Loucy (cell line): ENCODE measurements at regions not wholly inside any gene's neighbourhood (a gene's known extent, or its start where the extent isn't known, plus 50 kb on each side); places are given as distances from the start of the nearest gene placed in this dataset.

Source experiments
- H2AFZ ChIP-seq: fragments of 200-600 bp; sonication (generic); 2 replicates; pipeline ENCODE4 v1.6.0; 2016; ENCODE audit warnings: antibody characterized with exemption, mild to moderate bottlenecking, low read length, moderate library complexity
- H3F3A ChIP-seq: fragments of 200-600 bp; 2 replicates; pipeline ENCODE4 v1.6.0; 2016; ENCODE audit warnings: antibody characterized with exemption, low read depth, mild to moderate bottlenecking
- H3K27me3 ChIP-seq: fragments of 200-600 bp; sonication (generic); 2 replicates; pipeline ENCODE4 v1.6.1; 2014; ENCODE audit warnings: low read length, mild to moderate bottlenecking; ENCODE audit not compliant: insufficient read depth, poor library complexity, severe bottlenecking
- H3K36me3 ChIP-seq: fragments of 200-600 bp; sonication (generic); 2 replicates; pipeline ENCODE4 v1.6.1; 2016; ENCODE audit warnings: low read length; ENCODE audit not compliant: insufficient read depth
- H3K4me1 ChIP-seq: fragments of 200-600 bp; sonication (generic); 2 replicates; pipeline ENCODE4 v1.5.1; 2014; ENCODE audit warnings: low read length, mild to moderate bottlenecking; ENCODE audit not compliant: insufficient read depth, poor library complexity, severe bottlenecking
- H3K4me2 ChIP-seq: fragments of 200-600 bp; sonication (generic); 2 replicates; pipeline ENCODE4 v1.6.0; 2014; ENCODE audit warnings: antibody characterized with exemption, low read length, low read depth, mild to moderate bottlenecking; ENCODE audit not compliant: poor library complexity, severe bottlenecking
- H3K4me3 ChIP-seq: fragments of 200-600 bp; sonication (generic); 2 replicates; pipeline ENCODE4 v1.5.1; 2014; ENCODE audit warnings: low read length, mild to moderate bottlenecking, mixed read lengths; ENCODE audit not compliant: poor library complexity, severe bottlenecking
- H3K79me2 ChIP-seq: fragments of 200-600 bp; sonication (generic); 2 replicates; pipeline ENCODE4 v1.6.1; 2014; ENCODE audit warnings: low read length; ENCODE audit not compliant: insufficient read depth
- H3K9ac ChIP-seq: fragments of 200-600 bp; sonication (generic); 2 replicates; pipeline ENCODE4 v1.6.0; 2014; ENCODE audit warnings: mild to moderate bottlenecking, low read depth, low read length, moderate library complexity; ENCODE audit not compliant: poor library complexity, severe bottlenecking
- H3K9me2 ChIP-seq: fragments of 200-600 bp; sonication (generic); replicated peaks from 2 replicates; pipeline ENCODE4 v1.6.1; 2016; ENCODE audit warnings: low read depth, low read length, mixed read lengths
- H3K9me3 ChIP-seq: fragments of 200-600 bp; sonication (generic); 2 replicates; pipeline ENCODE4 v1.6.1; 2014; ENCODE audit warnings: mild to moderate bottlenecking, antibody characterized with exemption, low read length, low read depth; ENCODE audit not compliant: insufficient read depth
- H4K20me1 ChIP-seq: fragments of 200-600 bp; sonication (generic); 2 replicates; pipeline ENCODE4 v1.6.0; 2014; ENCODE audit warnings: antibody characterized with exemption, low read length, mild to moderate bottlenecking; ENCODE audit not compliant: insufficient read depth, poor library complexity, severe bottlenecking
- EZH2phosphoT487 ChIP-seq: fragments of 200-600 bp; IDR thresholded peaks from 2 replicates; pipeline ENCODE4 v1.6.1; 2018; ENCODE audit warnings: antibody characterized with exemption, mild to moderate bottlenecking, moderate library complexity, borderline replicate concordance
- TF ChIP-seq, protein P1 (sequence below): fragments of 200-600 bp; sonication (generic); conservative IDR thresholded peaks from 2 replicates; pipeline ENCODE4 v1.5.1; 2014; ENCODE audit warnings: mild to moderate bottlenecking, antibody characterized with exemption, low read length

DNA sequence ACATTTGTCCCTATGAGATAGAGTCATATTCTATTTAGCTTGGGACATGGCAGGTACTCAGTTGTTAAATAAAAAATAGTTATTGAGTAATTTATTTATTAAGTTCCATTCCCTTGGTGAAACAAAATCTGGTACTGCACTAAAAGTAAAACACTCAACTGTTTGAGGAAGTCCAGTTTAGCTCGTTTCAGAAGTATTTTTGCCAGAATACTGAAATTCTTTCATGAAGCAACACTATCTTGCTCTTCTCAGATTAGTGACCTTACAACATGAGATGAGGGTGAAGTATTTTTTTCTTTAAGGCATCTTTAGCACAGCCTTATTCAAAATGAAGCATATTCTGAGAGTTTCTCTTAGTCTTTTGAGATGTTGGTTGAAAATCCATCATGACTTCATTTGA is 106.0 kb downstream of the ZNF365 start:
- H3K9me3 ChIP-seq: no peaks in the 10 kb centered on the region
- H3K27me3 ChIP-seq: no peaks in the 10 kb centered on the region
- H2AFZ ChIP-seq: no peak overlapping the region
- H3K4me2 ChIP-seq: no peak overlapping the region
- no peaks in the 10 kb centered on the region for H3K9me2 ChIP-seq
- no peak overlapping the region for H3K9ac ChIP-seq
- no peaks in the 10 kb centered on the region for H3K79me2 ChIP-seq
- H3K36me3 ChIP-seq: no peaks in the 10 kb centered on the region
- no peaks in the 10 kb centered on the region for H4K20me1 ChIP-seq
- H3K4me3 ChIP-seq: no peak overlapping the region
- no peaks in the 10 kb centered on the region for H3K4me1 ChIP-seq
- TF ChIP-seq, protein P1, sequence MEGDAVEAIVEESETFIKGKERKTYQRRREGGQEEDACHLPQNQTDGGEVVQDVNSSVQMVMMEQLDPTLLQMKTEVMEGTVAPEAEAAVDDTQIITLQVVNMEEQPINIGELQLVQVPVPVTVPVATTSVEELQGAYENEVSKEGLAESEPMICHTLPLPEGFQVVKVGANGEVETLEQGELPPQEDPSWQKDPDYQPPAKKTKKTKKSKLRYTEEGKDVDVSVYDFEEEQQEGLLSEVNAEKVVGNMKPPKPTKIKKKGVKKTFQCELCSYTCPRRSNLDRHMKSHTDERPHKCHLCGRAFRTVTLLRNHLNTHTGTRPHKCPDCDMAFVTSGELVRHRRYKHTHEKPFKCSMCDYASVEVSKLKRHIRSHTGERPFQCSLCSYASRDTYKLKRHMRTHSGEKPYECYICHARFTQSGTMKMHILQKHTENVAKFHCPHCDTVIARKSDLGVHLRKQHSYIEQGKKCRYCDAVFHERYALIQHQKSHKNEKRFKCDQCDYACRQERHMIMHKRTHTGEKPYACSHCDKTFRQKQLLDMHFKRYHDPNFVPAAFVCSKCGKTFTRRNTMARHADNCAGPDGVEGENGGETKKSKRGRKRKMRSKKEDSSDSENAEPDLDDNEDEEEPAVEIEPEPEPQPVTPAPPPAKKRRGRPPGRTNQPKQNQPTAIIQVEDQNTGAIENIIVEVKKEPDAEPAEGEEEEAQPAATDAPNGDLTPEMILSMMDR: no peak
- TF ChIP-seq EZH2phosphoT487: no peak
- H3F3A ChIP-seq: no peaks in the 10 kb centered on the region

DNA sequence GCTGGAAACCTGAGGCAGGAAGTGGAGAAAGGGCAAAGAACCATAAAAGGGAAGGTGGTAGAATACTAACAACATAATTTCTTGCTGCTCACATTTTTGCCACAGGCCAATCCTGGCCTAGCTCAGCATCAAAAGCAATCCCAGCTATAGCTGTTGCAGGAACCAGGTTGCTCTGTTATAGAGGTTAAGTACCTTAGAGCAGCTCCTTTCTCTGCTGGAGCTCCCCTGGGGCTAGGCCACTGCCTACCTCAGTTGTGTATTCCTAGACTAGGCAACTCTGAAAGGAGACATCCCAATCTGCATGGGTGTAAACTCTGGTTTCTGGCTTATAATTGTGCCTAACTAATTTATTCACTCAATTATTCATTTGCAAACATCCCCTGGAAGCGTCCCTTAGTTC is 108.4 kb downstream of the ZNF365 start:
- H3F3A ChIP-seq: no peaks in the 10 kb centered on the region
- no peaks in the 10 kb centered on the region for H3K36me3 ChIP-seq
- no peak overlapping the region for H3K9ac ChIP-seq
- no peaks in the 10 kb centered on the region for H3K9me3 ChIP-seq
- H3K79me2 ChIP-seq: no peaks in the 10 kb centered on the region
- no peaks in the 10 kb centered on the region for H3K27me3 ChIP-seq
- H3K4me1 ChIP-seq: no peaks in the 10 kb centered on the region
- H4K20me1 ChIP-seq: no peaks in the 10 kb centered on the region
- H3K4me3 ChIP-seq: no peak overlapping the region
- no peak overlapping the region for H2AFZ ChIP-seq
- no peaks in the 10 kb centered on the region for H3K9me2 ChIP-seq
- TF ChIP-seq, protein P1: no peak
- TF ChIP-seq EZH2phosphoT487: no peak
- H3K4me2 ChIP-seq: no peak overlapping the region

DNA sequence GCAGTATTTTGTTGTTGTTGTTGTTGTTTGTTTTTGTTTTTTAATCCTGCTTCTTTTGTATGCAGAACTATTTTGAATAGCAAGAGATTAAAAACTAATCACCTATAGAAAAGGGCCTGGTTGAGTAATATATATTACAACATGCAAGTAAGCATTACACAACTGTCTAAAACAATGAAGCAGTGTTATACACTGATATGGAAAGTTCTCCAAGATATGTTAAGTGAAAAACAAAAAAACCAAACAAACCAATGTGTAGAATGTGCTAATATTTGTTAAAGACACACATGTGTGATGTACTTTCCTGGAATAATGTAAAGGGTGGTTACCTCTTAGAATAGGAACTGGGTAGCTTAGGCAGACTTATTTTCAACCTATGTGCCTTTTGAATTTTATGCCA is 117.4 kb downstream of the ZNF365 start:
- Histone ChIP-seq H3F3A (no peaks in the 10 kb centered on the region), H3K9me2 (no peaks in the 10 kb centered on the region), H3K9me3 (no peaks in the 10 kb centered on the region), H3K27me3 (peaks cover under 1% of the 10 kb centered on the region), H3K9ac (no peak overlapping the region), H3K79me2 (no peaks in the 10 kb centered on the region), H3K4me2 (no peak overlapping the region), H3K4me3 (no peak overlapping the region), H3K36me3 (no peaks in the 10 kb centered on the region), H4K20me1 (no peaks in the 10 kb centered on the region), H2AFZ (no peak overlapping the region), H3K4me1 (no peaks in the 10 kb centered on the region)
- no peak for TF ChIP-seq EZH2phosphoT487
- TF ChIP-seq, protein P1: no peak
